NOMO-1 treated with DMSO at 0.1 percent for 48 hours (cell line): ENCODE measurements at regions not wholly inside any gene's neighbourhood (a gene's known extent, or its start where the extent isn't known, plus 50 kb on each side); places are given as distances from the start of the nearest gene placed in this dataset.
"Not testable (repeated sequence)": the region's sequence is repeated elsewhere in the genome, so short reads cannot be mapped to it uniquely, and the experiment has no call there.

Source experiments
- DNase-seq: peaks from one replicate; lab custom pipeline; 2025; ENCODE audit not compliant: unreplicated experiment; lab: John Stamatoyannopoulos, UW

- no peak for DNase-seq
Measured at GRCh38 chr4:143819029-143819428, 86.3 kb downstream of the GYPE start.

GRCh38 chr4:143817866-143818265 lies 87.5 kb downstream of the GYPE start:
- DNase-seq: not testable (repeated sequence)

GRCh38 chr4:143815375-143815774 lies 90.0 kb downstream of the GYPE start:
- not testable (repeated sequence) for DNase-seq

GRCh38 chr4:143813431-143814154 lies 91.8 kb downstream of the GYPE start:
- not testable (repeated sequence) for DNase-seq

GRCh38 chr4:143791693-143792092 lies 91.2 kb upstream of the FREM3 start:
- not testable (repeated sequence) for DNase-seq

GRCh38 chr4:143790425-143790824 lies 90.0 kb upstream of the FREM3 start:
- not testable (repeated sequence) for DNase-seq

GRCh38 chr4:143789618-143790017 lies 89.1 kb upstream of the FREM3 start:
- DNase-seq: not testable (repeated sequence)

- no peak for DNase-seq
Measured at GRCh38 chr4:143784567-143784966, 84.1 kb upstream of the FREM3 start.

- no peak for DNase-seq
Measured at GRCh38 chr4:143782521-143782920, 82.0 kb upstream of the FREM3 start.

- DNase-seq: peak; percentile 12
Measured at GRCh38 chr4:143773998-143774895, 73.8 kb upstream of the FREM3 start.

- DNase-seq: no peak
Measured at GRCh38 chr4:143771269-143771668, 70.8 kb upstream of the FREM3 start.

GRCh38 chr4:143768007-143768591 lies 67.6 kb upstream of the FREM3 start:
- DNase-seq: no peak

- DNase-seq: no peak
Measured at GRCh38 chr4:143763587-143763986, 63.1 kb upstream of the FREM3 start.

GRCh38 chr4:143762511-143762910 lies 62.0 kb upstream of the FREM3 start:
- DNase-seq: no peak
